Iris pigment epithelial cell (primary cell): ENCODE measurements at regions not wholly inside any gene's neighbourhood (a gene's known extent, or its start where the extent isn't known, plus 50 kb on each side); places are given as distances from the start of the nearest gene placed in this dataset.
A peak's percentile ranks its signal among the peaks of the same experiment; 100 is the strongest.
"Not testable (repeated sequence)": the region's sequence is repeated elsewhere in the genome, so short reads cannot be mapped to it uniquely, and the experiment has no call there.

ENCODE experiments used
- DNase-seq: peaks from one replicate; pipeline ENCODE4 v3.0.0-alpha.2; 2011; ENCODE audit warnings: low read depth

GRCh38 chr2:181737302-181737701 lies 57.0 kb upstream of the NEUROD1 start:
- DNase-seq: not testable (repeated sequence)

- DNase-seq: peak; percentile 24
Measured at GRCh38 chr2:181738074-181738473, 57.8 kb upstream of the NEUROD1 start.

- DNase-seq: no peak
Measured at GRCh38 chr2:181738563-181738962, 58.2 kb upstream of the NEUROD1 start.

GRCh38 chr2:181741756-181742155 lies 61.4 kb upstream of the NEUROD1 start:
- DNase-seq: peak; percentile 40

GRCh38 chr2:181742361-181742760 lies 62.0 kb upstream of the NEUROD1 start:
- no peak for DNase-seq

GRCh38 chr2:181742922-181743722 lies 62.8 kb upstream of the NEUROD1 start:
- peak; percentile 67 for DNase-seq

- no peak for DNase-seq
Measured at GRCh38 chr2:181743723-181744031, 63.4 kb upstream of the NEUROD1 start.

GRCh38 chr2:181745796-181746540 lies 65.7 kb upstream of the NEUROD1 start:
- no peak for DNase-seq

- peak; percentile 9 for DNase-seq
Measured at GRCh38 chr2:181746844-181747243, 66.5 kb upstream of the NEUROD1 start.

- DNase-seq: no peak
Measured at GRCh38 chr2:181750305-181750704, 70.0 kb upstream of the NEUROD1 start.

GRCh38 chr2:181751266-181752030 lies 71.1 kb upstream of the NEUROD1 start:
- DNase-seq: no peak

GRCh38 chr2:181752301-181752700 lies 72.0 kb upstream of the NEUROD1 start:
- peak; percentile 24 for DNase-seq

- no peak for DNase-seq
Measured at GRCh38 chr2:181753686-181754085, 73.4 kb upstream of the NEUROD1 start.

- no peak for DNase-seq
Measured at GRCh38 chr2:181754105-181754504, 73.8 kb upstream of the NEUROD1 start.

GRCh38 chr2:181755181-181755580 lies 74.9 kb upstream of the NEUROD1 start:
- DNase-seq: no peak

- DNase-seq: no peak
Measured at GRCh38 chr2:181760521-181760920, 80.2 kb upstream of the NEUROD1 start.

GRCh38 chr2:181761175-181761574 lies 80.9 kb upstream of the NEUROD1 start:
- DNase-seq: no peak

- DNase-seq: peak; percentile 28
Measured at GRCh38 chr2:181762000-181762399, 81.7 kb upstream of the NEUROD1 start.

- no peak for DNase-seq
Measured at GRCh38 chr2:181762848-181763247, 82.5 kb upstream of the NEUROD1 start.

GRCh38 chr2:181763423-181763822 lies 83.1 kb upstream of the NEUROD1 start:
- DNase-seq: no peak

GRCh38 chr2:181764095-181764963 lies 84.0 kb upstream of the NEUROD1 start:
- no peak for DNase-seq

- no peak for DNase-seq
Measured at GRCh38 chr2:181766129-181766528, 85.8 kb upstream of the NEUROD1 start.
